SKM-1 treated with dmso at 0.1 percent for 144 hours (cell line): ENCODE measurements at regions not wholly inside any gene's neighbourhood (a gene's known extent, or its start where the extent isn't known, plus 50 kb on each side); places are given as distances from the start of the nearest gene placed in this dataset.

Source experiments
- DNase-seq: peaks from one replicate; lab custom pipeline; 2025; ENCODE audit not compliant: unreplicated experiment; lab: John Stamatoyannopoulos, UW

DNA sequence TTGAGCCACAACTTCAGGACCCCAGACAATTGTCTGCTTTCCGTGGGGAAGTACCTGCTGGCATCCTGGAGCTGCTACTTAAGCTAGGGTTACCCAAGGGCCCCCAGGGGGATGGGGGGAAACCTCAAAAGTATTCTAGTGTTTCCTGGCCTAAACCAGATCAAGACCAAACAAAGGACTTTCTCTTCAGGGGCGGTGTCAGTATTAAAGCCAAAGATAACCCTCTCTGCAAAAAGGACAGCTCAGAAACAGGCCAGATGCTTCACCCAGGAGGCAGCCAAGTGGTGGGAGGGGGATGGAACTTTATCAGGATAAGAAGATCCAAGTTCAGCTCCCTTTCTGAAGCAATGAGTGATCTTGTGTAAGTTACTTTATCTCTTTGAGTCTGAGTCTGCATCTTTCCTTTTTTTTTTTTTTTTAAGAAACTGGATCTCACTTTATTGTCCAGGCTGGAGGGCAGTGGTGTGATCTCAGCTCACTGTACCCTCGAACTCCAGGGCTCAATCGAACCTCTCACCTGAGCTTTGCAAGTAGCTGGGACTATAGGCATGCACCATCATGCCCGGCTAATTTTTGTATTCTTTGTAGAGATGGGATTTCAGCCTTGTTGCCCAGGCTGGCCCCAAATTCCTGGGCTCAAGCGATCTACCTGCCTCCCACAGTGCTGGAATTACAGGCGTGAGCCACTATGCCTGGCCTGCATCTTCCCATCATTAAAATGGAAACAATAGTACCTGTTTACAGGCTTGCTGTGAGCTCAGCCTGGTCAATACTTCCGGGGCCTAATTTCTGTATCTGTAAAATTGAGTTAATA, 151.8 kb upstream of the PTPRM start:
- peak; percentile 3 for DNase-seq

DNA sequence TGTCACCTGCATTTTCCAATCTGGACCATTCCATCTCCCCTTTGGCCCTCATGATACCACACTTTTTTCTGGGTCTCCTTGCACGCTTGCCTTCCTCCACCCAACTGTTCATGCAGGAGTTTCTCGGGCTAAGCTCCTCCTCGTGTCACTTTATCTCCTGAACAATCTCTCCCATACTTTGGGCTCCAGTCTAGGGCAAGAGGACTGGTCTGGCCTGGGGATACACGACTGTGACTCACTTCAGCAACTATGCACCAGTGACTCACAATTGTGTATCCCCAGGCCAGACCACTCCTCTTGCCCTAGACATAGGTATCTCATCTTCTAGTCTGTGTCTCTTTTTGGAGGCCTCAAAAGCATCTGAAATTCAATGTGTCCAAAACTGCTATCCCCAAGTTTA, 149.4 kb upstream of the PTPRM start:
- no peak for DNase-seq

DNA sequence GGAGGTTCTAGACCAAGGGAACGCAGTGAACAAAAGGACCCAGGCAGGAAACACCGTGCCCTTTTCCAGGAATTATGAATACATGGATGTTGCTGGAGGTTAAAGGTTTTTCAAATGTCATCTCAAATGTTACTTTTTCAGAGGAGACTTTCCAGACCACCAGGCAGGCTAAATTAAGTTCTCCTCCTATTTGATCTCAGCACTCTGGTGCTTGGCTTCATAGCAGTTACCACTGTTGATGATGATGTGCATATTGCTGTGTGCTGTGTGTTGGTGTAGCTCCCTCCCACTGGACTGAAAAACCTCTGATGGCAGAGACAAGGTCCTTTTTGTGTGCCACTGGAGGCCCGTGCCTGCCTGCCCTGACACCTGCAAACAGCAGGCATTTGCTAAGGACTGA, 137.3 kb upstream of the PTPRM start:
- no peak for DNase-seq

DNA sequence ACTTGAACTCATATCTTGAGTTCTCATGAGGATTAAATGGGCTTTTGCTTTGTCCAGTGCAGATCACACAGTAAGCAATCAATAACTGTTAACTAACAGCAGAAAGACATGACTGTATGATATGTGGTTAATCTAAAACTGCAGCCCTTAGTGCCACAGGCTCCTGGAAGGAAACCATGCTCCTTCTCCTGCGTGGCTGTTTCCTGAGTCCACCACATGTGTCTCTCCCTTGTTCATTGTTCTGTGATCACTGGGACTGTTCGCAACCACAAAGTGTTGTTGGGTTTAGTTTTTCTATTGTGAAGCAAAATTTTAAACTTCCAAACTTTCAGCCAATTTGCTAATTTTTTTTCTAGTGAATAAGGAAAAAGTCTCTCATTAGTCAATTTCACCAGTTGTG, 130.9 kb upstream of the PTPRM start:
- DNase-seq: no peak

DNA sequence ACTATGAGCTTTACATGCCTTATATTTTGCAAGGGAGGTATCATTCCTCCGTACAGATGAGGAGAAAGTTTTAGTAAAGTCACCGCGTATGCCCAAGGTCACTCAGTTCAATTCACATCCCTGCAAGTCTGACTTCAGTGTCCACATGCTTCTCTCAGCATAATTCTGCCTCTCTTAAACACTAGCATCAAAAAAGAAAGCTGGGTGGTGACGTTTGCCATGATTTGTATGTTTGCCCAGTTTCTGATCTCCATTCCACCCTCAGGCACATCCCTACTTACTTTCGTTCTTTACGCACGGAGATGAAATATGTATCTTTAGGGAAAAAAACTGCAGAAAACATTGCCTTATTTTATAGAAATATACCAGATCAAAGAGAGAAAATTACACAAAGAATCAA, 129.2 kb upstream of the PTPRM start:
- DNase-seq: no peak

DNA sequence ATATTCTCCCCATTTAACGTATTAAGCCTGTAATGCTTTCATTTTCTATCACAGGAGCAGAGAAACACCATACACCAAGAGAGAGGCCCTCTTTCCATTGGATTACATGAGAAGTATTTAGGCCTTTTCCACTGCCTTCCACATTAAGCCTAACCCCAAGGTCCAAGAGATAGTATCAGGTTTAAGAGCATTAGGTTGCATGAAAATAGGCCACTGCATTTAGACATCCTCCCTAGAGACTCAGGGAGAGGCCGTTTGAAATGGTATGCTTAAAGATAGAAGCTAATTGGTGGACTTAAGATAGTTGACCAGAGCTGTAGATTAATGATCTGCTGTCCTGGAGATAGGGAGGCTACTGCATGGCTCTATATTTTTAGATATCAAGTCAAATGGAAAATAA, 128.5 kb upstream of the PTPRM start:
- no peak for DNase-seq

DNA sequence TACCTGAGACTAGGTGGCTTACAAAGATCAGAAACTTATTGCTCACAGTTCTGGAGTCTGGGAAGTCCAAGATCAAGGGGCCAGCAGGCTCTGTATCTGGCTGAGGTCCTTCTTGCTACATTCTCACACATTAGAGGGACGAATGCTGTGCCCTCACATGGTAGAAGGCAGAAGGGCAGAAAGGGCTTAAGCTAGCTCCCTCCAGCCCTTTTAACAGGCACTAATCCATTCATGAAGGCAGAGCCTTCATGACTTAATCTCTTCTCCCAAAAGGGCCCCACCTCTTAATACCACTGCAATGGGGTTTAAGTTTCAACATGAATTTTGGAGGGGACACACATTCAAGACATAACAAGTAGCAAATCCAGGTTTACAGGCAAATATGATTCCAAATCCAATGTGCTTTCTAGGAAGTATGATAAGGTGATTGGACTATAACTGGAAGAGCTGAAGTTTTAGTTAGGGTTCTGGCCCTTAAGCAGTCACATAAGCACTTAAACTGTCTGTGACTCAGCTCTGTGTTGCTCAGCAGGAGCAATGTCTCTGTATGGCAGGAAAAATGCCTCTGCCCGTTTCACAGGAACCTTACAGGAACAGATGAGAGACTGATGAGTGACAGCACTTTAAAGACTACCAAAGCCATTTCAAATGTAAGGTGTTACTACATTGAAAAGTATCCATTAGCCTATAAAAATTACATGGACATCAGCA, 119.6 kb upstream of the PTPRM start:
- no peak for DNase-seq

DNA sequence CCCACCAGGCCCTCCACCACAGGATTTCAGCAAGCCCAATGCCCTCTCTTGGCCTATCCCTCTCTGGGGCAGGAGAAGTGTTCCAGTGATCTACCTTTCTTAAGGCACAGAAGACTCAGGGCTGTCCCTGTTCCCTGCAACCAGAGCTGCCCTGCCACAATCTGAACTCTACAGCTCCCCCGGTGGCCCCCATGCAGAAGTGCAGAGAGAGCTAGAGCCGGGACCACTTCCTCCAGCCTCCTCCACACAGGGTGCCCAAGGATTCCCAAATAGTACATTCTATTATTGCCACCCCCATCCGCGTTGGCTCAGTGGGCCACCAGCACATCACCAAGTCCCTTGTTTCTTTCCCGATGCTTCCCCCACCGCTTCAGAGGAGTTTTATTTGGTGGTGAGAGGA, 114.8 kb upstream of the PTPRM start:
- peak; percentile 51 for DNase-seq

DNA sequence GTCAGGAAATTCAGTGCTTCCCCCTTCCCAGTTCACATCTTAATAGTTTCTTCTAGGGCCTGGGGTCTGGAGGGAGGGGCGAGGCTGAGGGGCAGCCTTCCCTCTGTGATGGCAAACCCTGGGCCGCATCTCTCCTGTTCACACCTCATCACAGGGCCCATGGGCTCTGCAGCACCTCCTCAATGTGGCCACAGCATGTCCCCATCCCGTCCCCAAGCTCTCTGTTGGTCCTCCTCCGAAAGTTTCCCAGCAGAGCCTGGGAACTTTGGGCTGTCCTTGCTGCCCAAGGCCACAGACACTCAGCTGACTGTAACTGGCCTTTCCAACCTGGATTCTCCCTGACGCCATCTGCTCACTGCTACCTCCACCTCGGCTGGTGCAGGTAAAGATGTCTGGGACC, 112.7 kb upstream of the PTPRM start:
- DNase-seq: no peak

DNA sequence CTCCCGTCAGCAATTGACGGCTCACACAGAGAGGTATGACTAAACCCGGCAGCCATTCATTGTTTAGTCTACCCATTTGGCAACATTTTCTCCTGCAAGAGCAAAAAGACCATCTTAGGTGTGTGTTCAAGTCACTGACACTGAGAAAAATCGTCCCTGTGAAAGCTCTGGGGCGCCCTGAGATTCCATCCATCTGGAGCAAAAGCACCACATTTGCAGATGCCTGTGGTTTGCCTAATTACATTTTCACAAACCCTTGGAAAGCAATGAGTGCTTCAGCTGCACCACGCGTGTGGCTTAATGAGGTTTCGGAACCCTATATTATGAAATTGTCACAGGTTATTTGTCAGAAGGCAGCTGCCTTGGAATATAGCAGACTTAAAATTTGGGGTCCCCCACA, 110.7 kb upstream of the PTPRM start:
- no peak for DNase-seq

DNA sequence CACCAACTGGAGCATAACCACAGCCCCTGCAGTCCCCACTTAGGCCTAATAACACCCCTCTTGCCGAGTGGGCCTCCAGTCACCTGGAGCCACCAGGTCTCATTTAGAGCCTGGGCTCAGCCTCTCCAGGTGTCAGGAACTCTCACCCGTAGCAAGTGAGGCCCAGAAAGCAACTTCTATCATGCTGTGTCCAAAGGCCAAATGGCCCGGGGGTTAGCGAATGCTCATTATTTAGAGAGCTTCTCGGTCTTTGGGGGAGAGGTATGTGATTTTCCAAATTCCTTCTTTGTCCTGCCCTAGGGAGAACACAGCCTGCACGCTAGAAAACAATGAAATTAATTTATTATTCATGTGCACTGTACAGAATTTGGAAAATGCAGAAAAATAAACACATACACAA, 109.9 kb upstream of the PTPRM start:
- no peak for DNase-seq

DNA sequence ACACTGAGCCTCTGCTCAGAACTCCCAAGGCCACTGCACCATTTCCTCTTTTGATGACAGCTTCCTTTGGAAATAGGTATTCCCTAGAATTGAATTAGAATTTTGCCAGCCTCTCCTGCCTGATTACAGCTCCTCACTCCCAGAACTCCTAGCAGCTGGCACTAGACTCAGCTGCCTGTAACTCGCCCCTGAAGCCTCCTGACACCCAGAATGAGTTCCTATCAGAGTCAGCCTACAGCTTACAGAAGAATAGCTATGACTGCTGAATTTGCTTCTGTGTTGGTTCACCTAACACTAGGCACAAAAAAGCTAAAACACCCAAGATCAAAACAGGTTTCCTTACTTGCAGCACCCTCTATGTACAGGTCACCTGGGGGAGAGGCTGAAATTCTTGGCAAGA, 108.2 kb upstream of the PTPRM start:
- no peak for DNase-seq

DNA sequence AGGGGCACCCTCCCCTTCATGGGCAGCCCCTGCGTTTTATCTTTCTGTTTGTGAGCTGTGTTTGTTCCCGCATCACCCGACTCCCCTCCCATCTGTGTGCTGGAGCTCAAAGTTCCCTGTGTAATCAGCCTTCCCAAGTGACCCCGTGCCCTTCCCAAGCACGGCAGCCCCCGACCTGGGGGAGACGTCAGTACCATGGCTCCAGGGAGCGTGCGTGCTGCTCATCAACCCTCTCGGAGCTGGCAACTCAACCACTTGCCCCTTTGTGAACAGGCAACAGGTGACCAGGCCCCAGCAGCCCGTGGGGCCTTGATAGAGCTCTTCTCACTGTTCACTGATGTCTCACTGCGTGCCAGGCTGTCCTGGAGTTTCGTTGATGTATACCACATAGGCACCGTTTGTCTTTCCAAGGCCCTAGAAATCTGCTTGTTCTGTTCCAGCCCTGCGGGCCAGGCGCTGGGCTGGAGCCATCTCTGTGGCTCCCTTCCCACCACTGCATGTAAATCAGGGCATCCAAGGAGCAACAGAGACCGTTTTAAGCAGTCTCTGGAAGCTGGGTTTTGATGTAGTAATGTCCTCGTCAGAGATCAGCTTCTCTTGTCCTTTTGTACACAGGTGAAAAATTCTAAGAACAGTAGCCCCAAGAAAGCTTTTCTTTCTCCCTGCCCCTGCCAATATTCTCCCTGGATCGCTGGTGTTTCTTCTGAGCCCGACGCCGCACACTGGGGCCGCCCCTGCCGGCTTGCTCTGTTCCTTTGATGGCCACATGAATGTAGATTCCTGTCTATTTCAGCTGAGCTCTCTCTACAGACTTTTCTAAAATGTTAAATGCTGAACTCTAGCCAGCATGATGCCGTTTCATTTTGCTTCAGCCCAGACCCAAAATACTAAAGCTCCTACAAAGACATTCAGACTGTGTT, 107.0 kb upstream of the PTPRM start:
- no peak for DNase-seq

DNA sequence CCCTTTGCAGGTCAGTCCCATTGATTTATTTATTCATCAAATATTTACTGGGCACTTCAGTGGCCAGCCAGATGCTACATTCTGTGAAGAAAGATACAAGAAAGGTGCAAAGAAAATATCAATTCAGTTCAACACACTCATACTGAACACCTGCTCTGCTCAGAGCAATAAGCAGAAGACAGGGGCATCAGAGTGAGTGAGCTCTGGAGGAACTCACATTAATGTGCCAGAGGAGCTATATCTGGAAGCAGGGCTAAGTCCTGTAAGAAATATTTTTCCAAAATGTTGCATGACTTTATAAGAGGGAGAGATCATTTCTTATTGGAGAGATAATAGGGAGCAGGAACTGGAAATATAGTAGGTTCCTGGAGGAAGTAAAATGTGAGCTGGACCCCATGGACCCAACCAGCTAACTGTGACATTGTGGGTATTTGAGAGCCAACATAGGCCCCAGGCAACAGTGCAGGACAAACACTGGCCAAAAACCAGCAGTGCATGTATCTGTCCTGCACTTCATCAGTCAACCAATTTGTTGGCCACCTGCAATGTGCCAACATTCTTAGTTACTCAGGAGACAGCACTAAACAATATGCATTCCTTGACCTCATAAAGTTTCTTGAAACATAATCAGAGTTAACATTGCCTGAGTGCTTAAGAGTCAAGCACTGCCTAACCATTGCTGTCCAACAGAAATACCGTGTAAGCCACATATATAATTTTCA, 102.7 kb upstream of the PTPRM start:
- no peak for DNase-seq

DNA sequence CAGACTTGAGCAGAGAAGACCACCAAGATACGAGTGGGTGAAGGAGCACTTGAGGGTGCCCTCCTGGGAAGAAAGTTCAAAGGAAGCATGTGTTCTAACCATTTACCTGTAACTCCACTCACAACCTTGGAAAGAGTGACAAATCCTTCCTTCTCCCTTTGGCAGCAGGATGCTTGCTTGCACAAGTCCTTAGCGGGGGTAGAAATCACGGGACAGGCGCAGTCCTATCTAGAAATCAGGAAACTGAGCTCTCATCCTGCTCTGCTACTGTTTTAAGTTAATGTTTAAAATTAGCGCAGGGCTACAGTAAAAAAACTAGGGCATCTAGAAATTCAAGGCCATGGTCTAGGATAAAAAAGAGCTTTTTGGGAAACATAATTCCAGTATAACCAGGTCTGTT, 100.9 kb upstream of the PTPRM start:
- no peak for DNase-seq

DNA sequence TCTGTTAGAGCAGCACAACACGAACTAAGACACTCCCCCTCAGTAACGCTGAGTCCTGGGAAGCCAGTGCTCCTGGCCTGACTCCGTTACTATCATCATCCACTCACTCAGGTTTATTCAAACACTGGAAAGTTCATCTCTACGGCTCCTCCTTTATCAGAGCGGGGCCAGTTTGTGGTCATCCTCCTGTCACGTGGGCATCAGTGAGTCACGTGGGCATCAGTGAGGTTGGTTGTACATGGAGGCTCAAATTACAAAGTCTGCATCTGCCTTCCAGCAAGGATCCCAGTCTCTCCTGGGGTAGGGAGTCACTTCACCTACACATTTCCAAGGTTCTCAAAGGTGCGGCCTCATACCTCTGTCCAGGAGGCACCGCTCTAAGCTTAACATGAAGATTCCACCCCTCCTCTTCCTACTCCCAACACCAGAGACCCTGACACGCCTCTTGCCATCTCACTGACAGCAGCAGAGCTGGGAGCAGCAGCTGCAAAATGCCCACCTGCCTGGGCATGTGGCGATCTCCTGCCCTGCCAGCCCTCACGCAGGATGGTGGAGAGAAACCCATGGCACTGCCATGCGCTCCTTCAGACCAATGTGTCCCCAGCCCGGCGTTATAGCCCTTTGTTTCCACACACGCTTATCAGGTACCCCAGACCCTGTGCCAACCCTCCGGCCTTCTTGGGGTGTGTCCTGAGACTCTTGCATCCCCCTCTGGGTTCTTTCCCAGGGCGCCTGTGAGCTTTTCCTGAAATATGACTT, 99.2 kb upstream of the PTPRM start:
- no peak for DNase-seq

DNA sequence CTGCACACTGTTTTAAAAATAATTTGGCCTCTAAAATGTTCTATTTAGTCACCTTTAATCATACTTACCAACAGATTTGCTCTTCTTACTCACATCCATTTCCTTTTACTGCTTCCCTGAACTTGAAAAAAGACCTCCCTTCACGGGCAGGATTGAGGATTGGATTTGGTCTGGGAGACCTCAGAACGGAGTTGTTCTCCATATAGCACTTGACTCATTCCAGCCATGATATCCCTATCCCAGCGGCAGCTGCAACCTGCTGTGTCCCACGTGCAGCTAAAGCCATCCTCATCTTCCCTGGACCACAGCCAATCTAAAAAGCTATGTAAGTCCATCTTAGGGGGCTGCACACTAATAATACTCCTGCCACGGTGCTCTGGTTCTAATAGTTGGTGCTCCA, 97.0 kb upstream of the PTPRM start:
- no peak for DNase-seq

DNA sequence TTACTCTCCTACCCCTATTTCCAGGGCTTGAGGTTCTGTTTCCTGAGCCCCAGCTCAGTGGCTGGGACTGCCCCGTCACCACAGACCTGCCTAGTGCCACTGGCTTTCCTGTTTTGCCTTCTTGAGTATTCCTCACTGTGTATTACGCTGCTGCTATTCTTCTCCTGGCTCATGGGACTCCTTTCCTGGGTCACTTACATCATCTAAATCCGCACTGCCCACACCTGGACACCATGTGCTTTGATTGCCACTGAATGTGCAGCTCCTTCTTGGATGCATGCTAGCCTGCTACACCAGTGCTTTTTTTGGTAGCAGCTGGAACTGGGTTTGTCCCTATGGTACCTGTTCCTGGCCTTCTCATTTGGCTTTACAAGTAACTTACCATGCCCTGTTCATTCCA, 96.6 kb upstream of the PTPRM start:
- no peak for DNase-seq

DNA sequence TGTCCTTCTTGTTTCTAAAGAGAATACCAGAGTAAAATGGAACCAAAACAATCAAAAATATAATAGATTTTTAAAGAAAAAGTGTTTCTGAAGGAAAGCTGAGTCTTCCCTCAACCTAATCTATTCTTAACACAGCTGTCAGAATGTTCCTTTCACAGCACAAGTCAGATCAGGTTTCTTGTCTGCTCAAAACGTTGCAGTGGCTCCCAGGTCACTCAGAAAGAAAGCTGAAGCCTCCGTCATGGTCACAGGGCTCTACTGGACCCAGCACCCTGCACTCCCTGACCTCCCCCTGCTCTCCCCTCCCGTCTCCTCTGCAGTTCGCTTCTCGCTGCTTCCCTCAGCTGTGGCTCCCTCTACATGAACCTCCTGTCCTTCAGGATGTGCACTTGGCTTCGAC, 90.7 kb upstream of the PTPRM start:
- no peak for DNase-seq

DNA sequence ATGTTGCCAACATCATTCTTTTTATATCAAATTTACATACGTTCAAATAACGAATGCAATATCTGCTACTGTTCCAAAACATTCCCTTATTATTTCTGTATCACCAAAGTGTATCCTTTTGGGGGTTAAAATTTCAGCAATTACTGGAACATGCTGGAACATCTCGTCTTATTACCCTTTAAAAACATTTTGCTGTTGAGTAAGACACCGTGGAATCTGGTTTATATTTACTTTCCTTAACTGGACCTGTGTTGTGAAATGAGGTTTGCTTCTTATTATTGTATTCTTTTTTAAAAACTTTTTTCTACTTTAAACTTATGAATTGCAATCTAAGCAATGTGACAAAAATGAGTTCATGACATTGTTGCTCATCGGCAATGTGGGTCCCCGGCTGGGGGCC, 87.4 kb upstream of the PTPRM start:
- DNase-seq: no peak
